ENCODE measurements at regions not wholly inside any gene's neighbourhood (a gene's known extent, or its start where the extent isn't known, plus 50 kb on each side); places are given as distances from the start of the nearest gene placed in this dataset.
"Not testable (repeated sequence)": the region's sequence is repeated elsewhere in the genome, so short reads cannot be mapped to it uniquely, and the experiment has no call there.

GRCh38 chr3:69647081-69647480, 92.2 kb upstream of the MITF start:
- DNase-seq: no peak

- DNase-seq: no peak
Observed at GRCh38 chr3:69646287-69647067, 92.8 kb upstream of the MITF start.

GRCh38 chr3:69642606-69643005, 96.7 kb upstream of the MITF start:
- DNase-seq: no peak

- no peak for DNase-seq
Observed at GRCh38 chr3:69639851-69640250, 99.4 kb upstream of the MITF start.

- no peak for DNase-seq
Observed at GRCh38 chr3:69628951-69629350, 110.3 kb upstream of the MITF start.

- DNase-seq: no peak
Observed at GRCh38 chr3:69613286-69613685, 126.0 kb upstream of the MITF start.

GRCh38 chr3:69612791-69613190, 126.5 kb upstream of the MITF start:
- DNase-seq: no peak

GRCh38 chr3:69609566-69609965, 129.7 kb upstream of the MITF start:
- DNase-seq: not testable (repeated sequence)

- no peak for DNase-seq
Observed at GRCh38 chr3:69607466-69608305, 131.6 kb upstream of the MITF start.

- no peak for DNase-seq
Observed at GRCh38 chr3:69605867-69606266, 133.4 kb upstream of the MITF start.

- DNase-seq: no peak
Observed at GRCh38 chr3:69604735-69605450, 134.4 kb upstream of the MITF start.

- DNase-seq: no peak
Observed at GRCh38 chr3:69602112-69602511, 137.2 kb upstream of the MITF start.

- no peak for DNase-seq
Observed at GRCh38 chr3:69594286-69594685, 145.0 kb upstream of the MITF start.

- no peak for DNase-seq
Observed at GRCh38 chr3:69591164-69591736, 148.0 kb upstream of the MITF start.

GRCh38 chr3:69590111-69590510, 149.2 kb upstream of the MITF start:
- DNase-seq: no peak

- DNase-seq: no peak
Observed at GRCh38 chr3:69588170-69588569, 151.1 kb upstream of the MITF start.

- DNase-seq: no peak
Observed at GRCh38 chr3:69585472-69585871, 153.8 kb upstream of the MITF start.

GRCh38 chr3:69582044-69582443, 157.2 kb upstream of the MITF start:
- no peak for DNase-seq

GRCh38 chr3:69579306-69580041, 159.8 kb upstream of the MITF start:
- no peak for DNase-seq

- no peak for DNase-seq
Observed at GRCh38 chr3:69569520-69569919, 169.7 kb upstream of the MITF start.

- no peak for DNase-seq
Observed at GRCh38 chr3:69568951-69569350, 170.3 kb upstream of the MITF start.

- DNase-seq: no peak
Observed at GRCh38 chr3:69568458-69568857, 170.8 kb upstream of the MITF start.

GRCh38 chr3:69567710-69568052, 171.6 kb upstream of the MITF start:
- no peak for DNase-seq

Measured in NCI-H1694 (cell line).